ENCODE measurements at regions not wholly inside any gene's neighbourhood (a gene's known extent, or its start where the extent isn't known, plus 50 kb on each side); places are given as distances from the start of the nearest gene placed in this dataset.

GRCh38 chrX:142149919-142150318, 55.2 kb downstream of the MAGEC2 start:
- intact Hi-C loops (cut with DNase I; ENCODE audit: low total_unique reads): no loop called here
- Histone ChIP-seq H3K4me1 (no peaks in the 10 kb centered on the region), H3K9me3 (no peaks in the 10 kb centered on the region), H3K27me3 (no peaks in the 10 kb centered on the region), H3K27ac (no peak overlapping the region), H3K36me3 (ENCODE audit: low read depth, missing control alignments) (no peaks in the 10 kb centered on the region), H3K4me3 (no peak overlapping the region)
- TF ChIP-seq, protein P1, sequence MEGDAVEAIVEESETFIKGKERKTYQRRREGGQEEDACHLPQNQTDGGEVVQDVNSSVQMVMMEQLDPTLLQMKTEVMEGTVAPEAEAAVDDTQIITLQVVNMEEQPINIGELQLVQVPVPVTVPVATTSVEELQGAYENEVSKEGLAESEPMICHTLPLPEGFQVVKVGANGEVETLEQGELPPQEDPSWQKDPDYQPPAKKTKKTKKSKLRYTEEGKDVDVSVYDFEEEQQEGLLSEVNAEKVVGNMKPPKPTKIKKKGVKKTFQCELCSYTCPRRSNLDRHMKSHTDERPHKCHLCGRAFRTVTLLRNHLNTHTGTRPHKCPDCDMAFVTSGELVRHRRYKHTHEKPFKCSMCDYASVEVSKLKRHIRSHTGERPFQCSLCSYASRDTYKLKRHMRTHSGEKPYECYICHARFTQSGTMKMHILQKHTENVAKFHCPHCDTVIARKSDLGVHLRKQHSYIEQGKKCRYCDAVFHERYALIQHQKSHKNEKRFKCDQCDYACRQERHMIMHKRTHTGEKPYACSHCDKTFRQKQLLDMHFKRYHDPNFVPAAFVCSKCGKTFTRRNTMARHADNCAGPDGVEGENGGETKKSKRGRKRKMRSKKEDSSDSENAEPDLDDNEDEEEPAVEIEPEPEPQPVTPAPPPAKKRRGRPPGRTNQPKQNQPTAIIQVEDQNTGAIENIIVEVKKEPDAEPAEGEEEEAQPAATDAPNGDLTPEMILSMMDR (IDR thresholded peaks at IDR 0.05): no peak
- no peak for TF ChIP-seq POLR2A (IDR thresholded peaks at IDR 0.05)
- WGBS, 2 donors: 29 to 49% methylated on average over 5 to 7 of the region's 7 CpGs
- DNase-seq: no peak

GRCh38 chrX:142134533-142134932, 70.6 kb downstream of the MAGEC2 start:
- H3K36me3 ChIP-seq (ENCODE audit: low read depth, missing control alignments): no peaks in the 10 kb centered on the region
- H3K4me1 ChIP-seq: no peaks in the 10 kb centered on the region
- H3K27me3 ChIP-seq: no peaks in the 10 kb centered on the region
- TF ChIP-seq, protein P1 (IDR thresholded peaks at IDR 0.05): no peak
- TF ChIP-seq POLR2A (IDR thresholded peaks at IDR 0.05): no peak
- no peak overlapping the region for H3K4me3 ChIP-seq
- DNase-seq: no peak
- H3K9me3 ChIP-seq: no peaks in the 10 kb centered on the region
- intact Hi-C loops (cut with DNase I; ENCODE audit: low total_unique reads): no loop called here
- no peak overlapping the region for H3K27ac ChIP-seq
- 60 to 81% methylated on average over 2 of the region's 2 CpGs for WGBS, 2 donors

- Histone ChIP-seq H3K27me3 (no peaks in the 10 kb centered on the region), H3K4me3 (no peak overlapping the region), H3K4me1 (no peaks in the 10 kb centered on the region), H3K9me3 (no peaks in the 10 kb centered on the region), H3K36me3 (ENCODE audit: low read depth, missing control alignments) (no peaks in the 10 kb centered on the region), H3K27ac (no peak overlapping the region)
- DNase-seq: no peak
- TF ChIP-seq, protein P1 (IDR thresholded peaks at IDR 0.05): no peak
- TF ChIP-seq POLR2A (IDR thresholded peaks at IDR 0.05): no peak
- intact Hi-C loops (cut with DNase I; ENCODE audit: low total_unique reads): no loop called here
- 82% methylated on average over 1 of the region's 1 CpG; no CpG with 5 or more reads in 1 of the 2 donors for WGBS, 2 donors
Measured at GRCh38 chrX:142096253-142096652, 108.8 kb downstream of the MAGEC2 start.

- no peak for DNase-seq
- no peaks in the 10 kb centered on the region for H3K27me3 ChIP-seq
- no peaks in the 10 kb centered on the region for H3K36me3 ChIP-seq (ENCODE audit: low read depth, missing control alignments)
- TF ChIP-seq POLR2A (IDR thresholded peaks at IDR 0.05): no peak
- TF ChIP-seq, protein P1 (IDR thresholded peaks at IDR 0.05): no peak
- WGBS, 2 donors: 39 to 67% methylated on average over 5 of the region's 5 CpGs
- H3K4me1 ChIP-seq: no peaks in the 10 kb centered on the region
- no peak overlapping the region for H3K27ac ChIP-seq
- H3K4me3 ChIP-seq: no peak overlapping the region
- intact Hi-C loops (cut with DNase I; ENCODE audit: low total_unique reads): no loop called here
- no peaks in the 10 kb centered on the region for H3K9me3 ChIP-seq
Measured at GRCh38 chrX:142095651-142096245, 109.3 kb downstream of the MAGEC2 start.

GRCh38 chrX:142089193-142089592, 115.9 kb downstream of the MAGEC2 start:
- H3K36me3 ChIP-seq (ENCODE audit: low read depth, missing control alignments): no peaks in the 10 kb centered on the region
- intact Hi-C loops (cut with DNase I; ENCODE audit: low total_unique reads): no loop called here

More at GRCh38 chrX:142089193-142089592, 115.9 kb downstream of the MAGEC2 start:
- H3K9me3 ChIP-seq: no peaks in the 10 kb centered on the region
- no peak for DNase-seq
- no peak overlapping the region for H3K27ac ChIP-seq
- H3K4me3 ChIP-seq: no peak overlapping the region
- TF ChIP-seq POLR2A (IDR thresholded peaks at IDR 0.05): no peak
- TF ChIP-seq, protein P1 (IDR thresholded peaks at IDR 0.05): peak in 2 of 3 experiments; percentile 17 to 23
- 35 to 38% methylated on average over 1 of the region's 1 CpG for whole genome bisulfite sequencing, 2 donors
- H3K4me1 ChIP-seq: no peaks in the 10 kb centered on the region
- H3K27me3 ChIP-seq: no peaks in the 10 kb centered on the region

Measured in testis (tissue), 2 donors.